HL-60 (cell line): ENCODE measurements at regions not wholly inside any gene's neighbourhood (a gene's known extent, or its start where the extent isn't known, plus 50 kb on each side); places are given as distances from the start of the nearest gene placed in this dataset.

ENCODE experiments used
- DNase-seq, 2 experiments: peaks; one replicate each; pipeline ENCODE4 v3.0.0-alpha.2; 2010 to 2020; ENCODE audit warnings: low read depth in 1 of 2, low spot score in 1 of 2
- H3K27ac ChIP-seq: fragments of 250-450 bp; sonication (Bioruptor Pico); replicated peaks from 2 replicates; pipeline ENCODE4 v1.5.1; 2020; ENCODE audit warnings: mild to moderate bottlenecking, moderate library complexity
- H3K27me3 ChIP-seq: fragments of 250-450 bp; sonication (Bioruptor Pico); 2 replicates; pipeline ENCODE4 v1.5.1; 2021; ENCODE audit warnings: mild to moderate bottlenecking, moderate library complexity; ENCODE audit not compliant: insufficient read depth, poor library complexity, severe bottlenecking
- H3K4me3 ChIP-seq: replicated peaks from 2 replicates; pipeline ENCODE4 v1.5.1; 2011; ENCODE audit warnings: mild to moderate bottlenecking, control low read depth, low read length; ENCODE audit not compliant: insufficient read depth
- GABPA ChIP-seq: IDR thresholded peaks from 2 replicates; pipeline ENCODE4 v1.6.1; 2012; ENCODE audit warnings: low read depth
- POLR2AphosphoS5 ChIP-seq: IDR thresholded peaks from 2 replicates; pipeline ENCODE4 v1.6.1; 2012; ENCODE audit warnings: low read depth
- SPI1 ChIP-seq: IDR thresholded peaks from 2 replicates; pipeline ENCODE4 v1.6.1; 2012; ENCODE audit warnings: low read depth, mild to moderate bottlenecking, borderline replicate concordance
- TF ChIP-seq, protein P1 (sequence below): IDR thresholded peaks from 2 replicates; pipeline ENCODE4 v1.6.1; 2012; ENCODE audit warnings: low read depth; ENCODE audit not compliant: insufficient replicate concordance
- TF ChIP-seq, protein P2 (sequence below): IDR thresholded peaks from one replicate; pipeline ENCODE4 v1.5.1; 2011; ENCODE audit warnings: low read length, control low read depth, inconsistent platforms; ENCODE audit not compliant: insufficient read depth

DNA sequence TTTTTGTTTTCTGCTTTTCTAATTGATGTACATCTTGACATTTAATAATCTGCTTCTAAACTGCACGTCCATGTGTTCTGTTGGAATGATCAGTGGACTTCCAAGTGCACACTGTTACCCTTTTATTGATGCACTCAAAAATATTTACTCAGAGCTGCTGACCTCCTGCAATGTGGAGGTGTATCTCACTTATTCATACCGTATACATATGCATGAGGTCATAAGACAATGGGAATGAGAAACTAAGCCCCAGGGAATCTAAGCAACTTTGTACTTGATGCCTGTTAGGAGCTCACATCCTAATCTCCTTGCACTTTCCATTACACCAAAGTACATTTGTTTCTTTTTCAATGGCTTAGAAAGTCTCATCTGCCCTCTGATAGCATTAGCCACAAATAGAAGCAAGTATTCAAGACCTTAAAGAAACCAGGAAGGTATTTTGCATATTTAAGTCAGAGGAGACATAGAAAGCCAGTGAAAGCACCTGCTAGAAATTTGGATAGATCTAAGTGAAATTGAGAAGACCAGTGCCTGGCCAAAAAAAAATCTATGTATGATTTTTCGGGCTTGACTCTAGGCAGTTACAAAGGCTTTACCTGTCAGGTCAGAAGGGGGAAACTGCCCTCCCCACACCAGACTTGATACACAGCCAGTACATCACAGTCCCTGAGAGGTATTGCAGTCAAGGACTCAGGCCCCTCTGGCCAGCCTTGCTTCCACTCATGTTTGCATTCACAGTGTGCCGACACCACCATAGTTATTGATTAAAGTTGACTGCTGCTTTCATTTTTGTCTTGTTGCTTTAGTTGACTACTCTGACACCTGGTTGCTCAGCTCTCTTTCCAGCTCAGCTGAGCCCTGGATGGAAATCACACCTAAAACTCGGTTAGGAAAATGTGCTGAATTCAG lies 391.7 kb upstream of the CYRIA start:
- TF ChIP-seq, protein P1, sequence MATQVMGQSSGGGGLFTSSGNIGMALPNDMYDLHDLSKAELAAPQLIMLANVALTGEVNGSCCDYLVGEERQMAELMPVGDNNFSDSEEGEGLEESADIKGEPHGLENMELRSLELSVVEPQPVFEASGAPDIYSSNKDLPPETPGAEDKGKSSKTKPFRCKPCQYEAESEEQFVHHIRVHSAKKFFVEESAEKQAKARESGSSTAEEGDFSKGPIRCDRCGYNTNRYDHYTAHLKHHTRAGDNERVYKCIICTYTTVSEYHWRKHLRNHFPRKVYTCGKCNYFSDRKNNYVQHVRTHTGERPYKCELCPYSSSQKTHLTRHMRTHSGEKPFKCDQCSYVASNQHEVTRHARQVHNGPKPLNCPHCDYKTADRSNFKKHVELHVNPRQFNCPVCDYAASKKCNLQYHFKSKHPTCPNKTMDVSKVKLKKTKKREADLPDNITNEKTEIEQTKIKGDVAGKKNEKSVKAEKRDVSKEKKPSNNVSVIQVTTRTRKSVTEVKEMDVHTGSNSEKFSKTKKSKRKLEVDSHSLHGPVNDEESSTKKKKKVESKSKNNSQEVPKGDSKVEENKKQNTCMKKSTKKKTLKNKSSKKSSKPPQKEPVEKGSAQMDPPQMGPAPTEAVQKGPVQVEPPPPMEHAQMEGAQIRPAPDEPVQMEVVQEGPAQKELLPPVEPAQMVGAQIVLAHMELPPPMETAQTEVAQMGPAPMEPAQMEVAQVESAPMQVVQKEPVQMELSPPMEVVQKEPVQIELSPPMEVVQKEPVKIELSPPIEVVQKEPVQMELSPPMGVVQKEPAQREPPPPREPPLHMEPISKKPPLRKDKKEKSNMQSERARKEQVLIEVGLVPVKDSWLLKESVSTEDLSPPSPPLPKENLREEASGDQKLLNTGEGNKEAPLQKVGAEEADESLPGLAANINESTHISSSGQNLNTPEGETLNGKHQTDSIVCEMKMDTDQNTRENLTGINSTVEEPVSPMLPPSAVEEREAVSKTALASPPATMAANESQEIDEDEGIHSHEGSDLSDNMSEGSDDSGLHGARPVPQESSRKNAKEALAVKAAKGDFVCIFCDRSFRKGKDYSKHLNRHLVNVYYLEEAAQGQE: no peak
- TF ChIP-seq SPI1: no peak
- H3K27me3 ChIP-seq: no peaks in the 10 kb centered on the region
- no peak overlapping the region for H3K4me3 ChIP-seq
- no peak overlapping the region for H3K27ac ChIP-seq
- DNase-seq: no peak

DNA sequence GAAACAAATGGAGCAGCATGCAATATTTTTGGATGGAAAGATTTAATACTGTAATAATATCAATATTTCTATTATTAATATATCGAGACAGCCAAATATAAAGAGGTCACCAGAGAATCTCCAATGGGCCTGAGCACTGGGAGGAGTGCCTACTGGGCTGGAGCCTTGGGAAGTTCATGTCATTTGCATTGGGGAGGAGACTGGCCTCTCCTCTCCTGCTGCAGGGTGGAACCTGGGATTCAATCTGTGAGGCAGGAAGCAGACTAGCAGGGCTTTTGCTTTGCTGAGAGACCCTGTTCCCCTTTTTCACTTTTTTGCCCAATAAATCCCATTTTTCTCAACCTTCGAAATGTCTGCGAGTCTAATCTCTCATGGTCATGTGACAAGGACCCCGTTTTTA lies 390.6 kb upstream of the CYRIA start:
- Histone ChIP-seq H3K4me3 (no peak overlapping the region), H3K27ac (no peak overlapping the region), H3K27me3 (no peaks in the 10 kb centered on the region)
- TF ChIP-seq, protein P2, sequence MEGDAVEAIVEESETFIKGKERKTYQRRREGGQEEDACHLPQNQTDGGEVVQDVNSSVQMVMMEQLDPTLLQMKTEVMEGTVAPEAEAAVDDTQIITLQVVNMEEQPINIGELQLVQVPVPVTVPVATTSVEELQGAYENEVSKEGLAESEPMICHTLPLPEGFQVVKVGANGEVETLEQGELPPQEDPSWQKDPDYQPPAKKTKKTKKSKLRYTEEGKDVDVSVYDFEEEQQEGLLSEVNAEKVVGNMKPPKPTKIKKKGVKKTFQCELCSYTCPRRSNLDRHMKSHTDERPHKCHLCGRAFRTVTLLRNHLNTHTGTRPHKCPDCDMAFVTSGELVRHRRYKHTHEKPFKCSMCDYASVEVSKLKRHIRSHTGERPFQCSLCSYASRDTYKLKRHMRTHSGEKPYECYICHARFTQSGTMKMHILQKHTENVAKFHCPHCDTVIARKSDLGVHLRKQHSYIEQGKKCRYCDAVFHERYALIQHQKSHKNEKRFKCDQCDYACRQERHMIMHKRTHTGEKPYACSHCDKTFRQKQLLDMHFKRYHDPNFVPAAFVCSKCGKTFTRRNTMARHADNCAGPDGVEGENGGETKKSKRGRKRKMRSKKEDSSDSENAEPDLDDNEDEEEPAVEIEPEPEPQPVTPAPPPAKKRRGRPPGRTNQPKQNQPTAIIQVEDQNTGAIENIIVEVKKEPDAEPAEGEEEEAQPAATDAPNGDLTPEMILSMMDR: no peak
- TF ChIP-seq, protein P1: no peak
- TF ChIP-seq POLR2AphosphoS5: no peak
- no peak for TF ChIP-seq SPI1
- no peak for DNase-seq

DNA sequence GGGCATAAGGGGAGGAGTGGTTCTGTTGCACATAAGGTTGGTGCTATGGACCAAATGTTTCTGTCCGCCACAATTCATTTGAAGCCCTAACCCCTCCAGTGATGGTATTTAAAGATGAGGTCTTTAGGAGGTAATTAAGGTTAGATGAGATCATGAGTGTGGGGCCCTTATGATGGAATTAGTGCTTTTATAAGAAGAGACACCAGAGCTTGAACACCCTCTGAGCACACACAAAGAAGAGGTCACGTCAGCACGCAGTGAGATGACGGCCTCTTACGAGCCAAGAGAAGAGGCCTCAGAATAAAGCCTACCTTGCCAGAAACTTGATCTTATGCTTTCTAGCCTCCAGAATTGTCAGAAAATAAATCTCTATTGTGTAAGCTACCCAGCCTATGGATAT lies 386.4 kb upstream of the CYRIA start:
- Histone ChIP-seq H3K4me3 (no peak overlapping the region), H3K27ac (no peak overlapping the region), H3K27me3 (no peaks in the 10 kb centered on the region)
- TF ChIP-seq POLR2AphosphoS5 (no peak), GABPA (no peak), SPI1 (no peak)
- TF ChIP-seq, protein P2: no peak
- TF ChIP-seq, protein P1: no peak
- DNase-seq: no peak
